ENCODE measurements at regions not wholly inside any gene's neighbourhood (a gene's known extent, or its start where the extent isn't known, plus 50 kb on each side); places are given as distances from the start of the nearest gene placed in this dataset.

- DNase-seq (ENCODE audit: low spot score), result no peak
Measured at GRCh38 chr1:55623311-55623710, 408.1 kb upstream of the USP24 start.

GRCh38 chr1:55622074-55622473 is 406.9 kb upstream of the USP24 start:
- DNase-seq (ENCODE audit: low spot score), result no peak

GRCh38 chr1:55618199-55618598 is 403.0 kb upstream of the USP24 start:
- no peak for DNase-seq (ENCODE audit: low spot score)

- DNase-seq (ENCODE audit: low spot score), result no peak
Measured at GRCh38 chr1:55617288-55617982, 402.3 kb upstream of the USP24 start.

- no peak for DNase-seq (ENCODE audit: low spot score)
Measured at GRCh38 chr1:55612988-55613387, 397.8 kb upstream of the USP24 start.

GRCh38 chr1:55611123-55611522 is 396.0 kb upstream of the USP24 start:
- no peak for DNase-seq (ENCODE audit: low spot score)

- no peak for DNase-seq (ENCODE audit: low spot score)
Measured at GRCh38 chr1:55610203-55610602, 395.0 kb upstream of the USP24 start.

- no peak for DNase-seq (ENCODE audit: low spot score)
Measured at GRCh38 chr1:55609630-55610029, 394.5 kb upstream of the USP24 start.

- no peak for DNase-seq (ENCODE audit: low spot score)
Measured at GRCh38 chr1:55605155-55605554, 390.0 kb upstream of the USP24 start.

GRCh38 chr1:55604749-55605148 is 389.6 kb upstream of the USP24 start:
- no peak for DNase-seq (ENCODE audit: low spot score)

GRCh38 chr1:55604179-55604578 is 389.0 kb upstream of the USP24 start:
- no peak for DNase-seq (ENCODE audit: low spot score)

GRCh38 chr1:55600242-55600641 is 385.1 kb upstream of the USP24 start:
- DNase-seq (ENCODE audit: low spot score), result no peak

GRCh38 chr1:55597910-55598309 is 382.7 kb upstream of the USP24 start:
- no peak for DNase-seq (ENCODE audit: low spot score)

- DNase-seq (ENCODE audit: low spot score), result no peak
Measured at GRCh38 chr1:55594701-55595100, 379.5 kb upstream of the USP24 start.

- no peak for DNase-seq (ENCODE audit: low spot score)
Measured at GRCh38 chr1:55593298-55593697, 378.1 kb upstream of the USP24 start.

- DNase-seq (ENCODE audit: low spot score), result no peak
Measured at GRCh38 chr1:55592122-55592521, 377.0 kb upstream of the USP24 start.

GRCh38 chr1:55589671-55590297 is 374.6 kb upstream of the USP24 start:
- no peak for DNase-seq (ENCODE audit: low spot score)

GRCh38 chr1:55588309-55588708 is 373.1 kb upstream of the USP24 start:
- DNase-seq (ENCODE audit: low spot score), result no peak

GRCh38 chr1:55586771-55587170 is 371.6 kb upstream of the USP24 start:
- no peak for DNase-seq (ENCODE audit: low spot score)

GRCh38 chr1:55585402-55585792 is 370.2 kb upstream of the USP24 start:
- DNase-seq (ENCODE audit: low spot score), result no peak

- DNase-seq (ENCODE audit: low spot score), result no peak
Measured at GRCh38 chr1:55584526-55585401, 369.6 kb upstream of the USP24 start.

- no peak for DNase-seq (ENCODE audit: low spot score)
Measured at GRCh38 chr1:55582084-55582483, 366.9 kb upstream of the USP24 start.

GRCh38 chr1:55580845-55581332 is 365.7 kb upstream of the USP24 start:
- DNase-seq (ENCODE audit: low spot score), result no peak

Measured in CD4-positive, alpha-beta T cell treated with Interleukin-6 at 100 ng/mL for 8 hours (primary cell).